Endodermal cell (in vitro differentiated cells): ENCODE measurements at regions not wholly inside any gene's neighbourhood (a gene's known extent, or its start where the extent isn't known, plus 50 kb on each side); places are given as distances from the start of the nearest gene placed in this dataset.

Source experiments
- DNase-seq: peaks from one replicate; pipeline ENCODE4 v3.0.0-alpha.2; 2017
- H3K27ac ChIP-seq: 2 replicates; pipeline ENCODE4 v1.5.1; 2013; ENCODE audit warnings: mild to moderate bottlenecking, low read depth, low read length, moderate library complexity
- H3K27me3 ChIP-seq: 2 replicates; pipeline ENCODE4 v1.6.1; 2013; ENCODE audit warnings: mild to moderate bottlenecking, low read length, moderate library complexity; ENCODE audit not compliant: insufficient read depth, control insufficient read depth, poor library complexity, severe bottlenecking
- H3K36me3 ChIP-seq: 2 replicates; pipeline ENCODE4 v1.7.0; 2013; ENCODE audit warnings: mild to moderate bottlenecking, low read length, moderate library complexity; ENCODE audit not compliant: control insufficient read depth, insufficient read depth
- H3K4me1 ChIP-seq: one replicate; pipeline ENCODE4 v1.7.0; 2013; ENCODE audit warnings: low read length; ENCODE audit not compliant: control insufficient read depth, insufficient read depth
- H3K4me3 ChIP-seq: 2 replicates; pipeline ENCODE4 v1.5.1; 2013; ENCODE audit warnings: mild to moderate bottlenecking, low read length, moderate library complexity
- H3K9ac ChIP-seq: 2 replicates; pipeline ENCODE4 v1.6.1; 2013; ENCODE audit warnings: mild to moderate bottlenecking, low read length, moderate library complexity; ENCODE audit not compliant: poor library complexity, severe bottlenecking; ENCODE audit errors: extremely low read depth
- H3K9me3 ChIP-seq: 2 replicates; pipeline ENCODE4 v1.6.1; 2013; ENCODE audit warnings: mild to moderate bottlenecking, low read length, moderate library complexity; ENCODE audit not compliant: control insufficient read depth
- H3K27ac Mint-ChIP-seq: 2 replicates; pipeline ENCODE4 v1.8.0; 2020; ENCODE audit warnings: mixed read lengths
- H3K27me3 Mint-ChIP-seq: 2 replicates; pipeline ENCODE4 v1.8.0; 2021; ENCODE audit warnings: mild to moderate bottlenecking, mixed read lengths; ENCODE audit not compliant: insufficient read depth
- H3K36me3 Mint-ChIP-seq: 2 replicates; pipeline ENCODE4 v1.8.0; 2020; ENCODE audit warnings: low read depth, mixed read lengths
- H3K4me1 Mint-ChIP-seq: 2 replicates; pipeline ENCODE4 v1.8.0; 2020; ENCODE audit warnings: mixed read lengths
- H3K4me3 Mint-ChIP-seq: 2 replicates; pipeline ENCODE4 v1.8.0; 2020; ENCODE audit warnings: mild to moderate bottlenecking, moderate library complexity, mixed read lengths
- H3K9me3 Mint-ChIP-seq: 2 replicates; pipeline ENCODE4 v1.8.0; 2020; ENCODE audit warnings: mild to moderate bottlenecking, mixed read lengths
- CTCF ChIP-seq: fragments of 200-600 bp; sonication (generic); conservative IDR thresholded peaks from 2 replicates; pipeline ENCODE4 v1.5.0; 2021; ENCODE audit warnings: antibody characterized with exemption, mild to moderate bottlenecking
- WGBS, 2 experiments: methylation state at CpG; one replicate each; pipeline versions ENCODE4 v1.1.5 to v1.1.7; 2013; ENCODE audit warnings: missing lambda C conversion rate in 2 of 2, mixed read lengths in 1 of 2; ENCODE audit not compliant: insufficient coverage in 1 of 2, insufficient read length in 1 of 2; 5-methylcytosine and 5-hydroxymethylcytosine counted together

GRCh38 chr2:211077216-211077767 lies 520.9 kb downstream of the CPS1 start:
- Mint-ChIP-seq H3K27me3 (no peaks in the 10 kb centered on the region), H3K27ac (no peak overlapping the region), H3K9me3 (no peaks in the 10 kb centered on the region), H3K4me1 (no peaks in the 10 kb centered on the region), H3K4me3 (no peak overlapping the region), H3K36me3 (no peaks in the 10 kb centered on the region)
- DNase-seq, result no peak
- H3K9me3 ChIP-seq, result no peaks in the 10 kb centered on the region
- H3K27ac ChIP-seq, result no peak overlapping the region
- no peak for TF ChIP-seq CTCF
- H3K9ac ChIP-seq, result no peak overlapping the region
- WGBS, 2 experiments, result 57 to 80% methylated on average over 1 of the region's 2 CpGs
- H3K36me3 ChIP-seq, result no peaks in the 10 kb centered on the region
- no peaks in the 10 kb centered on the region for H3K4me1 ChIP-seq
- no peaks in the 10 kb centered on the region for H3K27me3 ChIP-seq
- no peak overlapping the region for H3K4me3 ChIP-seq

- no peak for DNase-seq
- Histone ChIP-seq H3K9ac (no peak overlapping the region), H3K27ac (no peak overlapping the region), H3K4me1 (peaks cover 3% of the 10 kb centered on the region), H3K4me3 (no peak overlapping the region), H3K9me3 (no peaks in the 10 kb centered on the region), H3K36me3 (no peaks in the 10 kb centered on the region), H3K27me3 (no peaks in the 10 kb centered on the region)
- Mint-ChIP-seq H3K9me3 (no peaks in the 10 kb centered on the region), H3K36me3 (no peaks in the 10 kb centered on the region), H3K27me3 (no peaks in the 10 kb centered on the region), H3K27ac (no peak overlapping the region), H3K4me1 (no peaks in the 10 kb centered on the region), H3K4me3 (no peak overlapping the region)
- TF ChIP-seq CTCF, result no peak
- WGBS, 2 experiments, result 90% methylated on average over 2 of the region's 2 CpGs; no CpG with 5 or more reads in 1 of the 2 experiments
Observed at GRCh38 chr2:211084352-211084751, 528.0 kb downstream of the CPS1 start.

GRCh38 chr2:211085056-211085680 lies 528.8 kb downstream of the CPS1 start:
- H3K9ac ChIP-seq, result no peak overlapping the region
- WGBS, 2 experiments, result 55 to 71% methylated on average over 2 to 3 of the region's 5 CpGs
- H3K4me3 Mint-ChIP-seq, result no peak overlapping the region
- H3K9me3 ChIP-seq, result no peaks in the 10 kb centered on the region
- H3K36me3 ChIP-seq, result no peaks in the 10 kb centered on the region
- H3K4me1 Mint-ChIP-seq, result no peaks in the 10 kb centered on the region
- peaks cover 3% of the 10 kb centered on the region for H3K4me1 ChIP-seq
- no peaks in the 10 kb centered on the region for H3K36me3 Mint-ChIP-seq
- no peaks in the 10 kb centered on the region for H3K9me3 Mint-ChIP-seq
- peak; percentile 56 for DNase-seq
- H3K27me3 ChIP-seq, result no peaks in the 10 kb centered on the region
- no peaks in the 10 kb centered on the region for H3K27me3 Mint-ChIP-seq
- peak; percentile 90 for TF ChIP-seq CTCF
- H3K4me3 ChIP-seq, result no peak overlapping the region
- no peak overlapping the region for H3K27ac ChIP-seq
- no peak overlapping the region for H3K27ac Mint-ChIP-seq
